GM21529 (cell line): ENCODE measurements at regions not wholly inside any gene's neighbourhood (a gene's known extent, or its start where the extent isn't known, plus 50 kb on each side); places are given as distances from the start of the nearest gene placed in this dataset.

Experiments used
- ATAC-seq: cut with Tn5 transposase; IDR thresholded peaks from one replicate; pipeline ENCODE4 v1.9.1; 2021; ENCODE audit not compliant: unreplicated experiment

- ATAC-seq: no peak
Observed at GRCh38 chr6:140857739-140858380, 1274.9 kb upstream of the GJE1 start.

DNA sequence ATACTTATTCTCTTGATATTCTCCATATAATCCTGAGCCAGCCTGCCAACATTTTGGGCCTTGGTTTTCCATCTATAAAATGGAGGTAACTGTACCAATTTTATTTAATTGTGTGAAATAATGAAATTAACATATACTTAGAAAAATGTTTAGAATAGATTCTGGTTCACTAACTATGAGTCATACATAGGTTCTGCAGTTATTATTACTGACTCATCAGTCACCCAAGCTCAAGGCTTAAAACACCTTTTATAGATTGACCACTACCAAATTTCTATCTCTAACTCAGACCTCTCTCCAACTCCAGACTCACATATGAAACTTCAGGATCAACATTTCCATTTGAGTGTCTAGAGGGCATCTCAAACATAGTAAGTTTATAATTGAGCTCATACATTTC lies 1277.2 kb upstream of the GJE1 start:
- ATAC-seq: no peak

DNA sequence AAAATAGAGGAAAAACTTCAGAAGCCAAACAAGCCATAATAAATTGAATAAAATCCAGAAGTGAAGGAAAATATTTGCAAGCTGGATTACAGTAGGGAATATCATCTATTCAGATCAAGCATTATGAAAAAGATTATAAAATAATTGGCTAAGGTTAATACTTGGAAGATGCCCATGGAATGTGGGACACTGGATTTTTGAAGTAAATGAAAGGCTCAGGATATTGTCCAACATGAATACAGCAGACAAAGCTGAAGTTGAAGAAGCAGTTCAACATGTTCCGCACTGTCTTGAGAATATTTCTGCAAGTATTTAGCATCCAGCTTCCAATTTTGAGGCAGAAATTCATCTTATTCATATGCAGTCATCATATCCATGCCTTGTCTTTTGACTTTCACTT lies 1278.4 kb upstream of the GJE1 start:
- ATAC-seq: no peak

GRCh38 chr6:140850438-140850837 lies 1282.3 kb upstream of the GJE1 start:
- no peak for ATAC-seq

GRCh38 chr6:140849456-140849855 lies 1283.3 kb upstream of the GJE1 start:
- no peak for ATAC-seq

GRCh38 chr6:140847262-140847645 lies 1285.5 kb upstream of the GJE1 start:
- ATAC-seq: no peak

- no peak for ATAC-seq
Observed at GRCh38 chr6:140846503-140847261, 1286.0 kb upstream of the GJE1 start.

GRCh38 chr6:140845701-140846100 lies 1287.0 kb upstream of the GJE1 start:
- ATAC-seq: no peak

DNA sequence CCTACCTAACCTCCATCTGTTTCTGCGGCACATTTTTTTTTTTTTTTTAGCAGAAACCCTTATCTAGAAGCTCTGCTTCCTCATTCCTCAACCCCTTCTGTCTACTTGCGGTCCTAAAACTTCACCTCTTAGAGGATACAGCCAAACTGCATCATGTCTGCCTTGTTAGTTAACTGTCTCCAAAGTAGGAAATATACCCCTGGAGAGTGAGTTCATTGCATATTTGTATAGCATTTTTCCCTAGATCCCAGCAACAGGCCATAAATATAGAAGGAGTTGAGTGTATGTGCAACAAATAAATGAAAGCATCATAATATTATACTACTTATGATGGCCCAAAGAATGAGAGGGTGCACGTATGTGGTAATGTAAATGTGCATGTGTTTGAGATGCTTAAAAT lies 1288.6 kb upstream of the GJE1 start:
- ATAC-seq: no peak

DNA sequence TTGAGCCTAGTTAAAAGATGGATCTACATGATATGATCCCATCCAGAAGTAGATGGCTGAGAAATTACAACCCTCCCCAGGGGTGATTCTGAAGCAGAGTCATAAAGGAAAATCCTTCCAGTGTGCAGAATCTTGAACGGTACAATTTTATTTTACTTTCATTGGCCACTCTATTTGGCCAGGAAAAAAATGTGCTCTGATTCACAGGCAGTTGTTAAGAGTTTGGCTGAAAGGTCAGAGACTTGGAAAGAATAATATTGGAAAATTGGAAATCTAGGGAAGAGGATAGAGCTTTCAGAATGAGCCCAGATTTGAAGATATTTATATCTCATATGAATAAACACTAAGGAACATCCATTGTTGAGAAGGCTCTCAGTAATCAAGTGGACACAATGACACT lies 1299.3 kb upstream of the GJE1 start:
- no peak for ATAC-seq

DNA sequence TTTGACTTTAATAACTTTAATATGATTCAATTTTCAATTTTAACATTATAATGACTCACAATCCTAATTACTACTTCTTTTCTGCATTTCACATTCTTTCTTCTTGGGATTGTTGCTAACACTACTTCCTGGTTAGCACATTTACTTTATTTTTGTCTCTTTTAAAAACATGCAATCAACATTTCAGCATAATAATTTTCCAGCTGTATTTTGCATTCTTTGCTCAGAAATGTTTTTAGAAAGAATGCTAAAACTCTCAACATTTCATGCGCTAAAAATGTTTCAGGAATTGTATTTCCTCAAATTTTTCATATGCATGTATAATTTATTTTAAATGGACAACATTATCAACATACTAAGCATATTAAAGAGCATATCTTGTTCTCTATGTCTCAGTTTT lies 1302.1 kb upstream of the GJE1 start:
- ATAC-seq: no peak

- ATAC-seq: no peak
Observed at GRCh38 chr6:140828856-140829255, 1303.9 kb upstream of the GJE1 start.

DNA sequence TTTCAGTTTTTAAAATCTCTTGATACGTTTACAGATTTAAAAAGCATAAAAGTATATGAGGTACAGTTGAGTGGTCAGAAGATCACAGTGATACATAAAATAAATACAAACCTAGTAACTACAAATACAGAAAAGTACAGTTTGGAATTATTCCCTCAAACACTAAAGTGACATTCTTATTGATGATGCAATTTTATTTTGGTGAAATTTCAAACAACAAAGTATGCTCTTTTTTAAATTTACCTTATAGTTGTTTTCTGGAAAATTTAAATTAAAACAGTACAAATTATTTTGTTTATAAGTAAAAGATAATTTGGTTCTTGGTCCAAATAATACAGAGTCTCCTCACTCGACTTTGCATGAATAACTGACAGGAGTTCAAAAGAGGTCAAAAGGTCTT lies 1305.1 kb upstream of the GJE1 start:
- no peak for ATAC-seq

GRCh38 chr6:140825731-140826130 lies 1307.0 kb upstream of the GJE1 start:
- ATAC-seq: no peak

DNA sequence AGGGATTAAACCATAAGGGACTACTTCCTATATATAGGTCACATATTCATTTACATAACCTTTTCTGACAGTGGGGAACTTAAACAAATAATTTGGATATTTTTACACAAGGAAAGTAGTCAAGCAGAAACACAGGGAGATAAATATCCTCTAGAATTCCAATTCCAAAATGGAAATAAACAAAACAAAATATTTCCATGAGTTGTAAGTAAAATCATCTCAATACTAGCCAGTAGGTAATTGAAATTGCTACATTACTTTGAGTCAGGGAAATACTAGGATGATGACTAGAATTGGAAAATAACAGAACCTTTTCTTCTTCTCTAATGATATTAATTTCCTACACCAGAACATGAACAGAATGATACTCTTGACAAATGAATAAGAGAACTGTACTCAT lies 1308.1 kb upstream of the GJE1 start:
- no peak for ATAC-seq

- no peak for ATAC-seq
Observed at GRCh38 chr6:140821196-140821595, 1311.5 kb upstream of the GJE1 start.

DNA sequence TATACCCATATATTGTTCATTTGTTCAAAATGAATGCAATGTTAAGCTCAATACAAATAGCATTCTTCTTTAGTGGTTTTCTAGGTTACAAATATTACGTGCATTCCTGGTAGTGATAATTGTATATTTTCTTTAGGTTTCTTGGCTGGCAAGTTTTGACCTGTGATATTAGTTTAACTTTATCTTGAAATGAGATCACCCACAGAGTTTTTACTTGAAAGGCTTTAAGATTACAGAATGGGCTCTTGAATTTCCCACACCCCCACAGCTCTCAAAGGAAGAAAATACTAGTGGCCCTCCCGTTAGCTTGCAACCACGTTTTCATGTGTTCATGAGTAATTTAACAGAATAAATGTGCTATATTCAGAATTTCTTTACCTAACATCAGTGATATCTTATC lies 1315.5 kb upstream of the GJE1 start:
- no peak for ATAC-seq

DNA sequence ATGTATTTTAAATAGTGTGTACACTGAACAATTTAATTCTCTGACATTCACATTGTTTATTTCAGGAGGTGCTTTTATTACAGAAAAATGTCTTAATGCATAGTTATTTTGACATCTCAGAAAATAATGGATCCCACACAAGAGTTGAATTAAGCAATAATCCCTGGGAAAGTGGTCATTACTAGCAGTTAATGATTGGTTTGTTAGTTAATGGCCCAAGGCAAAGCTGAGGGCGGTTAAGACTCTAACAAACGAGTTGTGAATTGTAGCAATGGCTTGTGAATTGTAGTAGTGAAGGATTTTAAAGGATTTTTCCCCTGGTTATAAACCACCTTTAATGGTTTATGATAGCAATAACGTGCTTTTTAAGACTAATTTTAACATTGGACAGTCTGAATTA lies 1316.0 kb upstream of the GJE1 start:
- no peak for ATAC-seq

DNA sequence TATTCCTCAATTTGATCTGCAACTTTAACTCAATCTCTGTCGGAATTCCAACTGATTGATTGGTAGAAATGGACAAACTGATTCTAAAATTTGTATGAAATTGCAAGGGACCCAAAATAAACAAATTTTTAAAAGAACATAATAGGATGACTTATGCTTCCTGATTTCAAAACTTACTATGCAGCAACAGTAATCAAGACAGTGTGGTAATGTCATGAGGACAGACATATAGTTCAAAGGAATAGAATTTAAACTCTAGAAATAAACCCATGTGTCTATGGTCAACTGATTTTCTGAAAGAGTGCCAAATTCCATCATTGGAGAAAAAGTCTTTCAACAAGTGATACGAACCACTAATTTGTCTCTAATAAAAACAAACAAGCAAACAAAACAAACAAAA lies 1320.1 kb upstream of the GJE1 start:
- no peak for ATAC-seq

DNA sequence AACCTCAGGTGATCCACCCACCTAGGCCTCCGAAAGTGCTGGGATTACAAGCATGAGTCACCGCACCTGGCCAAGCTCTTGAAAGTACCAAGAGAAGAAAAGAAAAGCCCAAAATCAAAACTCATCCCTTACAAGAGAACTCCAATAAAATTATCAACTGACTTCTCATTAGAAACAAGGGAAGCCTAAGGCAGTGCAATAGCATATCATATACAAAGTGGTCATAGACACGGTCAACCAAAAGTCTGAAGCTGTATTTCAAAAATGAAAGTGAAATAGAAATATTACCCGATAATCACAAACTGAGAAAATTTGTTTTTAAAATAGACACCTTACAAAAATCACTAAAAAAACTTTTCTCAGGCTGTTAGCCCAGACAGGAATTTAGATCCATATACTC lies 1321.1 kb upstream of the GJE1 start:
- no peak for ATAC-seq

DNA sequence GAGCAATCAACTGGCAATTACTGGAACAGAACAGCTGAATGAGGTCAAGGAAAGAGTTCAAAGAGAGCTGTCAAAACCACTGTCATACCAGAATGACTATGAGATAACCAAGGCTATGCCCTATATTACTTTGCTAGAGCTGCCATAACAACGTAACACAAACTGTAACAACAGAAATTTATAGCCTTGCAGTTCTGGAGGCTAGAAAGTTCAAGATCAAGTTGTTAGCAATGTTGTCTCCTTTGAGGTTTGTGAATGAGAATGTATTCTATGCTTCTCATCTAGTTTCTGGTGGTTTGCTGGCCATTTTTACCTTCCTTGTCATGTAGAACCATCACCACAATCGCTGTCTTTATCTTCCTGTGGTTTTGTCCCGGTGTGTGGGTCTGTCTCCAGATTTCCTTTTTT lies 1323.0 kb upstream of the GJE1 start:
- ATAC-seq: peak; percentile 75

DNA sequence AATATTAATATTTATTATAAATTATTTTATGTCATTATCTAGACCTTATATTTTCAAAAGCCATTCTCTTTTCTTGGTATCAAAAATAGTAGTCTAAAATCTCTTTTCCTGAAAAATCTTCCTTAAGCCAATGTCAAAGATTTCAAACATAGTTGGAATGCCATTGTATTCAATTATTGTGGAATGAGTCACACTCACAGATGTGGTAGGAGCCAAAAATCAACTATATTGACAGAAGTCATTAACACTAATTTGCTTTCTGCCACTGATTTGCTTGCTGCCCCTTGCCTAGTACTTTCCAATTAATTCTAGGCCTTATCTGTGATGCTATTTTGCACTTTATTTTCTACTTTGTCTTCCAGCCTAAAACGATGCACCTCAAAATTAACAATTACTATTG lies 1326.3 kb upstream of the GJE1 start:
- ATAC-seq: no peak

- ATAC-seq: no peak
Observed at GRCh38 chr6:140794544-140794943, 1338.2 kb upstream of the GJE1 start.
